ENCODE measurements at regions not wholly inside any gene's neighbourhood (a gene's known extent, or its start where the extent isn't known, plus 50 kb on each side); places are given as distances from the start of the nearest gene placed in this dataset.

DNA sequence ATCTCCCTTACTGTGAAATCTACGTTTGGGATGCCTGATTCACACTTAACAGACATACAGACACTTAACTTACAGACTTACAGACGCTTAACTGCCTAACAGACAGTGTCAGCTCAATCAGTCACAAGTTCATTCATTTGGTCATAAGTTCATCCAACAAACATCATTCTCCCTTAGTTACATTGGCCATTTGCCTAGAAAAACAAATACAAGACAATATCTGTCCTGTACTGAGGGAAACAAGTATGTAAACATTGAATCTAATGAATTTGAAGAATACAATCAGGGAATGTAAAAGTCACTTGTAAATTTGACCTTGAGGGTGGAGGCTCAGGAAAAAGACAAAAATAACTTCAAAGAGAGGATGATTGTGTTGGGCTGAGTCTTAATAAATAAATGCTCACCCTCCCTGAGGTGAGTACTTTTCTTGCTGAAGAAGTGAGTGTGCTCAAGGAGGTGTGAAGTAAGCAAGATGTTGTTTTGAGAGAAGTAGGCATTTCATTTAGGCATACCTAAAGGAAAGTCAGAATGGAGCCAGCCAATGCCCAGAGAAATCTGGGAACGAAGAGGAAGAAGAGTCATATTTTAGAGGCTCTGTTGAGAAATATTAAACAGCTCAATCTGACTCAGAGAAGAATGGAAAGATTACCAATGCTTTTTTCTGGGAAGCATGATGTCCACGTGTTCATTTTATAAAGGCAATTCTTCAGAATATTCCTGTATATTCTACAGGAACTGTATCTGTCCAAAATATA lies 958.4 kb upstream of the SLC10A2 start:
- H3K4me3 ChIP-seq (ENCODE audit: low read length): no peak overlapping the region
- no peak for TF ChIP-seq ZNF274 (IDR thresholded peaks at IDR 0.05; ENCODE audit: low read depth, low read length)

DNA sequence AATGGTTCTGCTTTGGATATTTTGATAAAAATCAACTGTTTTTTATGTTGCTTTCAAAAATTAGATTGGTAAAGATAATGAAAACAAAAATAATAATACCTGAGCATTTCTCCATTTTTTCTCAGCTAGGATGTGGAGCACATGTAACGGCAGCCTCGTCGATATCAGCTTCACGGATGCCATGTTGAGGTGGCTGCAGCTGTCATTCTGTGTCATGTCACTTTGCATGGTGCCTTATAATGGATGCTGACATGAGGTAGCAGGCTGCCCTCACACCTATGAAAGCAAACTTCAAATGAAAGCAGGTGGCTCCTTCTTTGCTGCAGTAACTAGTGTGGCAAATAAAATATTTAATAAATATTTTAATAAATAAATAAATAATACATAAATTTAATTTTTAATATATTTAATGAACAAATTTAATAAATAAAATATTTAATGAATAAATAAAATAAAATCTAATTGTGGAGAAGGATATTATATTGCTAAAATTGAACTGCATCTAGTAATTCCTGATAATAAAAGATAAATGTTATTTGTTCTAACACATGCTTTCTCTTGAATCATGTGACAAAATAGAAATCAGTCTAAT lies 955.7 kb upstream of the SLC10A2 start:
- no peak for TF ChIP-seq ZNF274 (IDR thresholded peaks at IDR 0.05; ENCODE audit: low read depth, low read length)
- H3K4me3 ChIP-seq (ENCODE audit: low read length): no peak overlapping the region

DNA sequence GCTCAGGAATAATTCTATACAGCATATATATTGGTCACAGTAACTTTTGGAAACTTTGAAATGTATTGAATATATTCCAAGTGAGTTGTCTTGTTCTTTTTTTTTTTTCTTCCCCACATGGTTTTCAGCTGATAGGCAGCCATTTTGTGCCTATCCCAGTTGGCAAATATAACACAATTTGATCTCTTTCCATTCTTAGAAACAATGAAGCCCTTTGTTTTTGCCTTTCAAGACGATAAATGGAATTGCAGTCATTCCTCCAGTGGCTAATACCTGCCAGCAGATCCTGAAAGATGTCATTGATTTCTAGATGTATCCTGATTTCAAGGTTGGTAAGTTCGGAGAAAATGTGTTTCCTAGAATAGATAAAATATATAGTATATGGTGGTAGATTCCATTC lies 951.1 kb upstream of the SLC10A2 start:
- TF ChIP-seq ZNF274 (IDR thresholded peaks at IDR 0.05; ENCODE audit: low read depth, low read length): no peak
- H3K4me3 ChIP-seq (ENCODE audit: low read length): no peak overlapping the region

DNA sequence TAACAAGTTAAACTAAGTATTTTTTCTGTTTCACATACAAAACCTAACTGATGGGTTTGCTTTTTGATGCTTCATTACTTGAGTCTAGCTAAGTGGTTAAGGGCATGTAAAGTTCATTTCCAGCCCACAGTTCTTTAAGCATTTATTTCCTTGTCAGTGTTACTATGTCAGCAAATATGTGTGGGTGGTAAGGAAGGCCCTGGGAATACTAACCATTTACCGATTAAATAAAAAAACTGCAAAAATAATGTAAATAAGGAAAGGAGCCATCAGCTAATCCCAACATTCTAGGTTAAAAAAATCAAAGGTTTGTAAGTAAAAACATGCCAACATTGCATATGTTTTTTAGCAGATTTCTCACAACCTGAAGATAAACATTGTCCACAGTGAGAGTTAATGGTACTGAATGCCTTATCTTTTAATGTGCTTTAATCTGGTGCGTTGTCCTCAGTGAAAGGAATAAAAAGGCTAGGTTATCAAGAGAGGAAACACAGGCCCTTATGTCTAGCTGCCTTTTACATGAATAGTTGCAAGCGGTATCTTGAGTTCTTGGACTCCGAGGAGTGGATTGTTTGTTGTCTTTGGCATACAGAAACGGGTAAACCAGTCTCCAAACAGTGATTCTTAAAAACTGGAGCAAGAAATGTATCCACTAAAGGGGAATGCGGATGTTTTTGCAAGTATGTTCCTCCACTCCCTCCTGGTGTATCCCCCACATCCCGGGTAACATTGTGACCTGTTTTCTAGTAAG lies 949.6 kb upstream of the SLC10A2 start:
- no peak overlapping the region for H3K4me3 ChIP-seq (ENCODE audit: low read length)
- TF ChIP-seq ZNF274 (IDR thresholded peaks at IDR 0.05; ENCODE audit: low read depth, low read length): no peak

DNA sequence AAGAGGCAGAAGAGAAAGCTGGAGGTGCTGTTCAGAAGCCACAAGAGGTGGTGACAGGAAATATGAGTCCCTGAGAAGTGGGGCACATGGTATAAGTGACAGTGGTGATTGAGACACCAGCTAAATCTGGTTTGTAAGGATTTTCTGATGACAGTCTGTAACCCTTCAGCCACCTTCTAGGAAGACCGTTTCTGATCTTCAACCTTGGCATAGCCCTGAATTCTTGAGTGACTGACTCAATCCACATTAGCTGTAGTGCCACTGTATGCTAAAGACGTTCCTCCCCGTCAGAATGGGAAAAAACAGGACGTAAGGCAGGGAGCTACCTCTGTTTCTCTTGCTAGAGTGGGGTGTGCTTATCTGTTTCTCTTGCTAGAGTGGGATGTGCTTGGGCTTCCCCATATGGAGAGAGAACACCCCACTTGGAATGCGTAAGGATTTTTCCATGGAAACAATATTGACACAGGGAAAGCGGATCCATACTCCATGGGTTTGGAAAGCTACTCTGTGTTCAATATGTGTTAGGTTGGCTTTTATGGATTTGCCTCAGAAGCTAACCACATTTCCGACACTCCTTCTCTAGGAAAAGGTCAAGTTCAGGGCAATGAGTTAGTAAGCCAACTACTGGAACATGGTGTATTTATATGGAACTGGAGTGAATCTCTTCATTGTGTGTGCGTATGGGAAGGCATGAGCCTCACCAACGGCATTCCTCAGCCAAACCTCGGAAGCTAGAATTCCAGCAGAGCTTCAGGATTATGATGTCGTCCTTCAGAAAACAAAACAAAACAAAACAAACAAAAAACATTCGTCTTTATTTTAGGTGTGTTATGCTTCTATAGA lies 948.8 kb upstream of the SLC10A2 start:
- no peak for TF ChIP-seq ZNF274 (IDR thresholded peaks at IDR 0.05; ENCODE audit: low read depth, low read length)
- no peak overlapping the region for H3K4me3 ChIP-seq (ENCODE audit: low read length)

DNA sequence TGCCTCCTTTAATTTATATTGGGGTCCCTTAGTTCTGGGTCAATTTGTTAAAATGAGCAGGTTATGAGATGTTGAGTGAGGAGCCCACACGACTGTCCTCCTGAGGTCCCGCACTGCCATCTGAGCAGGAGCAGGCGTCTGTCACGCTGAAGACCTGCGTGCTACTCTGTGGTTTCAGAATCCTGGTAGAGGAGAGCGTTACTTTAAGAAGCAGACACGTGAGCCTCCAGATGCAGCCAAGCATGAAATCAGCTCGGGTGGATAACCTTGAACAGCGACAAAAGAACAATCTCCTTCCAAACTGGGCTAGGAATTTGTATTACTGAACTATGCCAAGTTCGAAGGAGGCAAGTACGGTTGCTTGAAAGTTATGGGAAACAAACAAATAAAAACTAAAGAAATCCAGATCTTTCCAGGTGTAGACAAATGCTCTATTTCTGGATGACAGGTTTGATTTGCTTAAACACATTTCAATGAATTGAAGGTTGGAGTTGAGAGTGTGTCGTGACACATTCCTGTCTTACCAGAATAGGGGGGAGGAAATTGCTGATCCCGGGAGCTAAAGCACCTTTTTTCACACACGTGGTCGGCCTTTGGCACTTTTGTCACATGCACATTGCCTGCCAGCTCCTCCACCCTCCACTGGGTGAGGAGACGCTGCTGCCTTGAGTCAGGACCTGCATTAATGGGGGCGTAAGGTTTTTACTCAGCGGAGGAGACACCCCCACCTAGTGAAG lies 945.5 kb upstream of the SLC10A2 start:
- no peak overlapping the region for H3K4me3 ChIP-seq (ENCODE audit: low read length)
- no peak for TF ChIP-seq ZNF274 (IDR thresholded peaks at IDR 0.05; ENCODE audit: low read depth, low read length)

DNA sequence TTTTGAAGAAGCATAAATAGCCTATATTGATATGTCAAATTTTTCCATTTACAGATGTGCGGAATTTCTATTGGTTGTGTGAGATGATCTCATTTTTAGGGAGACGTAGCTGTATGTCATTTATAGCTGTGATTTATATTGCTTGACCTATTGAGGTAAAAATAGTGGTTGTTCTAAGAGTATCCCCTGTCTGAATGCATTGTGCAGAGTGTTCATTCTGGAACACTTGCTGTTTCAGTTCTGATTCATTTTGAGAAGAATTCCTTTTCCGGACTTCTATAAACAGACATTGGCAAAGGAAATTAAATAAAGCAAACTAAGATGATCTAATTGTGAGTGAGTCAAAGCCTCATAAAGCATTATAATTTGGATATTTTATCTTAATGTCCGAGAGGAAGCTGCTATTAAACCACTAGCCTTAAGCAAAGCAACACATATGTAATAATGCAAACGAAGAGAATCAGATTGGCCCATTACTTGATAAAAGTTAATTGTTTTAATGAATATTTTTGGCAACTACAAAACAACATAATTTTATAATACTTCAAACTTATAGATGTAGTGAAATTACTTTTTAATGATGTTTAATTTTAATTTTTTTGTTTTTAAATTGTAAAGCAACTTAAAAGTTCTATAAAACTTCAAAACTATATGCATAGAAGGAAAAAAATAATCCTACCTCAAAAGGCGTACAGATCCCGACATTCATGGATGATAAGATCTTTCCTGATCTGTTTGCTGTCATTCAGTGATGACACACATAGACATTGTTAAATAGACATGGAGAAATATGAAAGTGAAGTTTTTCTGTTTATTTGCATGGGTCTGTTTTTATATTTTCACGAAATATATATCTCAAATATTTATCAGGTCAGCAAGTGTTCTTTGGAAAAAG lies 942.6 kb upstream of the SLC10A2 start:
- H3K4me3 ChIP-seq (ENCODE audit: low read length): no peak overlapping the region
- TF ChIP-seq ZNF274 (IDR thresholded peaks at IDR 0.05; ENCODE audit: low read depth, low read length): no peak

DNA sequence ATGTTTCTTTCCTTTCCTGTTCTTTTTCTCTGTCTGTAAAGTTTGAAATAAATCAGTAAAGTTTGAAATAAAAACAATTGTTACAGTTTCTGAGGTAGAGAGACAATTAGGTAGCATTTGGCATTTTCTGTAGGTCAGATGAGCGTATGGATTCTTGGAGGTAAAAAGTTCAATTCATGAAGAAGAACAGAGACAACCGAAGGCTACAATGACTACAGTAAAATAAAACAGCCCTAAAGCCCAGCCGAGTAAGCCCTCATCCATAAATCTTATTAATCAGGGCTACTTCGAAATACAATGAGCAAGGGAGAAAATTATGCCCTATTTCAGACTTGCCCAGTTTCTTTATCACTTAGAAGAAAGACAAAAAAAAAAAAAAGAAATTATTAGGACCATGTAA lies 941.9 kb upstream of the SLC10A2 start:
- TF ChIP-seq ZNF274 (IDR thresholded peaks at IDR 0.05; ENCODE audit: low read depth, low read length): no peak
- no peak overlapping the region for H3K4me3 ChIP-seq (ENCODE audit: low read length)

DNA sequence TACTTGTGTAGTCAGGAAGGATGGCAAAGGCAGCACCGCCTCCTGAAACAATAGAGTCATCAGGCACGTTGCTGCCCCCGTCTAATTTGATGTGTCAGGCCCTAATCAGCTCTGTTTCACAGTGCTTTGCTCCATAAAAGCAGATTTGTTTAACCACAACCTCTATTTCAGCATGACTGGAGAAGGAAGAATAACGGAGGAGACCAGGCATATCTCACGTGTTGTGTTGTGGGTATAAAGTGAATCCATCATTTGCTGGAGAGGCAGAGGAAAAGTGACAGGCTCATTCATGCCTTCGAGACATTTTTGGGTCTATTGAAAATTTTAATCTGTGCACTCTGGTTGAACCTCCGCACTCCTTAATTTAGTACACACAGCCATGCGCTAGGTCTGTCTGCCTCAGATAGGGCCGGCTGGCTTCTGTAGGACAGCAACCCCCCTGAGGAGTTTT lies 940.4 kb upstream of the SLC10A2 start:
- no peak overlapping the region for H3K4me3 ChIP-seq (ENCODE audit: low read length)
- no peak for TF ChIP-seq ZNF274 (IDR thresholded peaks at IDR 0.05; ENCODE audit: low read depth, low read length)

DNA sequence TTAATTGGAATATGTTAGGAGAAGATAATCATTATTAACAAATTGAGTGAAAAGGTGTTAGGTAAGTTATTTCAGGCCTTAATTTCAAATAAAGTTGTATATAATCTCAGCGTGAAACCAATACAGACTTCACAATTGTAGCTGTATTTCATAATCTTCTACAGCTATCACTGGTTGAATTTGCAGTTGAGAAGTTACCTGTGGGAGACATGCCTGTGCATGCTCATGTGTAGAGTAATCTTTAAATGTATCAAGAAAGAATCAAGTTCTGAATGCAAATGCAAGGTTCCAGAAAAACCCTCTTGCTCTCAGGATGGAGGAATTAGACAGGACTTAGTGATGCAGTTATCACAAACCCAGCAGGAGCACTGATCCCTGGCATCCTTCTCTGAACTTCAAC lies 938.4 kb upstream of the SLC10A2 start:
- TF ChIP-seq ZNF274 (IDR thresholded peaks at IDR 0.05; ENCODE audit: low read depth, low read length): no peak
- no peak overlapping the region for H3K4me3 ChIP-seq (ENCODE audit: low read length)

DNA sequence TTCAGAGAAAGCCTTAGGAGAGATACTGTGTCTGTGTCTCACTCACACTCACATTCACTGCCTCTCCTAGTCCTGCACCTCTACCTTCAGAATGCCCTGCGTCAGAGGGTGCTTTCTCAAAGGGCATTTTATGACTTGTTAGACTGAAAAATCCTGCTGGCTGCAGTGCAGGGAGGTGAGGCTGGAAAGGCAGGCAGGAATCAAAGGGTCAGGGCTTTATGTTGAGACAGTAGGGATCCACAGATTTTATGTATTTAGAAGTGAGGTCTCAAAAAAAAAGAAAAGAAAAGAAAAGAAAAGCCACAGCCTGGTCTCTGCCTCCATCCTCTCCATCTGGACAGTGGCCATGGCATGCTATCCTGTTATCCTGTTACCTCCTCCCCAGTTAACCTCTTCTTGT lies 936.0 kb upstream of the SLC10A2 start:
- H3K4me3 ChIP-seq (ENCODE audit: low read length): no peak overlapping the region
- TF ChIP-seq ZNF274 (IDR thresholded peaks at IDR 0.05; ENCODE audit: low read depth, low read length): no peak

DNA sequence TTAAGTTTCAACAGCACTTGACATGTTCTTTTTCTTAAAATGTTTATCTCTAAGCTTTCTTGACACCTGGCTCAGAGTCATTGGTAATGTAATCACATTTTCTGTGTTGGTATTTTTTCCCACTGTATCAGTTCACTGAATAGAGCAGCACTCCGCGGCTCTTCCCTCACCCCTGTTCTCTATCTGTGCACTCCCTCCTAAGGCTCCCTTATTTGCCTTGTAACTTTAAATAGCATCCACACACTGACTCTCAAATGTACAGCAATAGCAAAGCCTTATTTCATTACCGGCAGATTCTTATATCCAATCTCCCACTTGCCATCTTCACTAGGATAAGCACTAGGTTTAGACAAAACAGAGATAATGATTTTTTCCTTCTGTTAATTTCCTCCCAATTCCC lies 935.5 kb upstream of the SLC10A2 start:
- TF ChIP-seq ZNF274 (IDR thresholded peaks at IDR 0.05; ENCODE audit: low read depth, low read length): no peak

DNA sequence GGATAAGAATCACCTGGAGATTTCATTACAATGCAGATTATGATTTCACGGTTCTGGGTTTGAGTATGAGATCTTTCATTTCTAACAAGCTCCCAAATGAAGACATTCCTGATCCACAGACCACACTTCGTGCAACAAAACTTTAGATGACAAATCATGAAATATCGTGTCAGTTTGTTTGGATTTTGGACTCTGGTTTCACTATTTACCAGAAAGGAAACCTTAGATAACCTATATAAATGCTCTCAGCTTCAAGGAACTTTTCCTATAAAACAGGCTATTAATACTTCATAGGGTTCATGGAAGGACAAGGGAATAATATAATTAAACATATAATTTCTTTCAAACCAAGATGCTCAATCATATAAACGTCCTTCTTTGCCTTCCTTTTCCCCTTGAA lies 930.5 kb upstream of the SLC10A2 start:
- H3K4me3 ChIP-seq (ENCODE audit: low read length): no peak overlapping the region
- TF ChIP-seq ZNF274 (IDR thresholded peaks at IDR 0.05; ENCODE audit: low read depth, low read length): no peak

More for the DNA sequence above, 935.5 kb upstream of the SLC10A2 start:
- H3K4me3 ChIP-seq (ENCODE audit: low read length): no peak overlapping the region

Measured in GM08714 (cell line).